Mesothelial cell of epicardium (in vitro differentiated cells): ENCODE measurements at regions not wholly inside any gene's neighbourhood (a gene's known extent, or its start where the extent isn't known, plus 50 kb on each side); places are given as distances from the start of the nearest gene placed in this dataset.
"Not testable (repeated sequence)": the region's sequence is repeated elsewhere in the genome, so short reads cannot be mapped to it uniquely, and the experiment has no call there.

ENCODE experiments used
- DNase-seq, 2 experiments: peaks; one replicate each; pipeline ENCODE4 v3.0.0; 2021; ENCODE audit warnings: low spot score in 2 of 2; ENCODE audit not compliant: unreplicated experiment in 2 of 2
- H3K27ac Mint-ChIP-seq: 2 replicates; pipeline ENCODE4 v1.8.0; 2021; ENCODE audit warnings: mixed read lengths
- H3K27me3 Mint-ChIP-seq: 2 replicates; pipeline ENCODE4 v1.8.0; 2021; ENCODE audit warnings: low read depth, mixed read lengths
- H3K36me3 Mint-ChIP-seq: 2 replicates; pipeline ENCODE4 v1.8.0; 2021; ENCODE audit warnings: mixed read lengths
- H3K4me1 Mint-ChIP-seq: 2 replicates; pipeline ENCODE4 v1.8.0; 2021; ENCODE audit warnings: mixed read lengths
- H3K4me3 Mint-ChIP-seq: 2 replicates; pipeline ENCODE4 v1.8.0; 2021; ENCODE audit warnings: mild to moderate bottlenecking, moderate library complexity, mixed read lengths
- H3K9me3 Mint-ChIP-seq: 2 replicates; pipeline ENCODE4 v1.8.0; 2021; ENCODE audit warnings: mixed read lengths
- TF ChIP-seq, protein P1 (sequence below): fragments of 200-600 bp; sonication (generic); IDR thresholded peaks from one replicate; pipeline ENCODE4 v1.5.0; 2021; ENCODE audit warnings: antibody characterized with exemption; ENCODE audit not compliant: unreplicated experiment

DNA sequence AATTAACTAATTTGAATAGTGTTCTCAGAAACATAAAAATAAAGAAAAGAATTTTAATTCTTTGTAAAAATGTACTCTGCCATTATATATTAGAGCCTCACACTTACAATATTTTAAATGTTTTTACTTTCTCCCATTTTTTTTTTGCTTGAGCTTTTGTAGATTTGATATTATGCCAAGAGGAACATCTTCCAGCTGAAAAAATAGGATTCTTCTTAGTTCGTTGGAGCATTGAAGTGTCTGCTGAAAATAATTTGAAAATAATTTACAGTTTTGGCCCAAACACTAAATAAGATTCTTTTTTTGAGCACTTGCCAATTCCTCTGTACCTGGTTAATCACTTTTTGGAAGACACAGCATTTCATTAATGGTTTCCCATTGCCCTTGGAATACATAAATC lies 175.0 kb upstream of the COL11A1 start:
- H3K9me3 Mint-ChIP-seq = peaks cover 12% of the 10 kb centered on the region
- no peak overlapping the region for H3K4me3 Mint-ChIP-seq
- no peak for DNase-seq
- no peaks in the 10 kb centered on the region for H3K27me3 Mint-ChIP-seq
- peaks cover 16% of the 10 kb centered on the region for H3K4me1 Mint-ChIP-seq
- TF ChIP-seq, protein P1, sequence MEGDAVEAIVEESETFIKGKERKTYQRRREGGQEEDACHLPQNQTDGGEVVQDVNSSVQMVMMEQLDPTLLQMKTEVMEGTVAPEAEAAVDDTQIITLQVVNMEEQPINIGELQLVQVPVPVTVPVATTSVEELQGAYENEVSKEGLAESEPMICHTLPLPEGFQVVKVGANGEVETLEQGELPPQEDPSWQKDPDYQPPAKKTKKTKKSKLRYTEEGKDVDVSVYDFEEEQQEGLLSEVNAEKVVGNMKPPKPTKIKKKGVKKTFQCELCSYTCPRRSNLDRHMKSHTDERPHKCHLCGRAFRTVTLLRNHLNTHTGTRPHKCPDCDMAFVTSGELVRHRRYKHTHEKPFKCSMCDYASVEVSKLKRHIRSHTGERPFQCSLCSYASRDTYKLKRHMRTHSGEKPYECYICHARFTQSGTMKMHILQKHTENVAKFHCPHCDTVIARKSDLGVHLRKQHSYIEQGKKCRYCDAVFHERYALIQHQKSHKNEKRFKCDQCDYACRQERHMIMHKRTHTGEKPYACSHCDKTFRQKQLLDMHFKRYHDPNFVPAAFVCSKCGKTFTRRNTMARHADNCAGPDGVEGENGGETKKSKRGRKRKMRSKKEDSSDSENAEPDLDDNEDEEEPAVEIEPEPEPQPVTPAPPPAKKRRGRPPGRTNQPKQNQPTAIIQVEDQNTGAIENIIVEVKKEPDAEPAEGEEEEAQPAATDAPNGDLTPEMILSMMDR = no peak
- peak overlapping the region; percentile 43 for H3K27ac Mint-ChIP-seq
- no peaks in the 10 kb centered on the region for H3K36me3 Mint-ChIP-seq

DNA sequence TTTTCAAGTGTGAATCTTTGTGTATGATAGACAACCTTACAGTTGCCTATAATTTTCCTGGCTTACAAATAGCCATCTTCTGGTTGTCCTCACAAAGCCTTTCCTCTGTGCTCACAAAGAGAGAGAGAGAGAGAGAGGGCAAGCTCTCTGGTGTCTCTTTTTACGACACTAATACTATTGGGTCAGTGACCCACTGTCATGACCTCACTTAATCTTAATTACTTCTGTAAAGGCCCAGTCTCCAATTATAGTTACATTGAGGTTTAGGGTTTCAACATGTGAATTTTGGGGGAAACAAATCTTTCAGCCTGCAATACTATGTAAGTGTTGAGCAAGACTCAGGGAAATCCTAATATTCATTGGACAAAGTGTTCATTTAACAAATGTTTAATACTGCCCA lies 167.4 kb upstream of the COL11A1 start:
- Mint-ChIP-seq H3K9me3 (peaks cover 13% of the 10 kb centered on the region), H3K27ac (no peak overlapping the region), H3K4me1 (no peaks in the 10 kb centered on the region), H3K36me3 (no peaks in the 10 kb centered on the region), H3K27me3 (no peaks in the 10 kb centered on the region), H3K4me3 (no peak overlapping the region)
- TF ChIP-seq, protein P1 = no peak
- no peak for DNase-seq

DNA sequence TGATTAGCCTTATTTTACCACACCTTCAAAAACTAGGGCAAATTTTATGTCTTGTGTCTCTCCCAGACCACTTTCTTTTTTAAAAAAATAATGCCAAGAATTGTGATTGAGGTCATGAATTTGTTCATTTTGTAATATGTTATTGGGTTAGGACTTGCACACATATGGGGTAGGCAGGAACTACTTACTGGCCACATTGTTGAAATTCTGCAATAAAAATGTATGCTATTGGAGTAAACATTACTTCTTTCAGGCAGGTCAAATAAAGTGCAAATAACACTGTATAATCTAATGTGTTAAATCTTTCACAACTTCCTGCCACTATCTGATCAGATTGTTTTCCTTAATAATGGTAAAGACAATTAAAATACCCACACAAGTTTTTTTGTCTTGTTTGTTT lies 166.6 kb upstream of the COL11A1 start:
- H3K4me1 Mint-ChIP-seq = no peaks in the 10 kb centered on the region

DNA sequence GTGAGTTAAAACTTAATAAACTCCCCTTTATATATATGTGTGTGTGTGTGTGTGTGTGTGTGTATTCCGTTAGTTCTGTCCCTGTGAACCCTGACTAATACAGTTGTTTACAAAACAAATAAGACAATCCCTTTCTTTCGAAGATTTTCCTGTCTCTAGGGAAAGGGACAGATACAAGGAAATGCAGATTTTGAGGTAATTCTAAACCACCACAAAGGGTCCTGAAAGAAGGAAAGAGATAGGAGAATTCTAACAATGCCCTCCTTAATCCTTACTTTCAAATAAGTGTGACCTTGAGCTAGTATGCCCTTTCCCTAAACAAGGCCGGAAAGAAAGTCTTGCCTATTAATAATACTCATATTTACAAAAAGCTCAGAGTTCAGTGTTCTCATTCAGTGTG lies 164.8 kb upstream of the COL11A1 start:
- H3K4me3 Mint-ChIP-seq = no peak overlapping the region
- peaks cover 6% of the 10 kb centered on the region for H3K9me3 Mint-ChIP-seq
- no peaks in the 10 kb centered on the region for H3K4me1 Mint-ChIP-seq
- no peaks in the 10 kb centered on the region for H3K36me3 Mint-ChIP-seq
- no peak for DNase-seq
- no peaks in the 10 kb centered on the region for H3K27me3 Mint-ChIP-seq
- H3K27ac Mint-ChIP-seq = no peak overlapping the region
- TF ChIP-seq, protein P1 = no peak

More for the DNA sequence above, 166.6 kb upstream of the COL11A1 start:
- H3K4me3 Mint-ChIP-seq = no peak overlapping the region
- no peak overlapping the region for H3K27ac Mint-ChIP-seq
- no peak for DNase-seq
- TF ChIP-seq, protein P1 = no peak
- H3K27me3 Mint-ChIP-seq = no peaks in the 10 kb centered on the region
- H3K36me3 Mint-ChIP-seq = no peaks in the 10 kb centered on the region
- H3K9me3 Mint-ChIP-seq = peaks cover 7% of the 10 kb centered on the region

DNA sequence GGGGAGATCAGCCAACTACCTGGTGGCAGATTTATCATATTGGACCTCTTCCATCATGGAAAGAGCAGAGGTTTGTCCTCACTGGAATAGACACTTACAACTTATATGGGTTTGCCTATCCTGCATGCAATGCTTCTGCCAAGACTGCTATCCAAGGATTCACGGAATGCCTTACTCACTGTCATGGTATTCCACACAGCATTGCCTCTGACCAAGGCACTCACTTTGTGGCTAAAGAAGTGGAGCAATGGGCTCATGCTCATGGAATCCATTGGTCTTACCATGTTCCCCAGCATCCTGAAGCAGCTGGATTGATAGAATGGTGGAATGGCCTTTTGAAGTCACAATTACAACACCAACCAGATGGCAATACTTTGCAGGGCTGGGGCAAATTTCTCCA lies 163.1 kb upstream of the COL11A1 start:
- not testable (repeated sequence) for DNase-seq, H3K27me3 Mint-ChIP-seq, H3K27ac Mint-ChIP-seq, H3K9me3 Mint-ChIP-seq, H3K36me3 Mint-ChIP-seq, H3K4me3 Mint-ChIP-seq, H3K4me1 Mint-ChIP-seq

DNA sequence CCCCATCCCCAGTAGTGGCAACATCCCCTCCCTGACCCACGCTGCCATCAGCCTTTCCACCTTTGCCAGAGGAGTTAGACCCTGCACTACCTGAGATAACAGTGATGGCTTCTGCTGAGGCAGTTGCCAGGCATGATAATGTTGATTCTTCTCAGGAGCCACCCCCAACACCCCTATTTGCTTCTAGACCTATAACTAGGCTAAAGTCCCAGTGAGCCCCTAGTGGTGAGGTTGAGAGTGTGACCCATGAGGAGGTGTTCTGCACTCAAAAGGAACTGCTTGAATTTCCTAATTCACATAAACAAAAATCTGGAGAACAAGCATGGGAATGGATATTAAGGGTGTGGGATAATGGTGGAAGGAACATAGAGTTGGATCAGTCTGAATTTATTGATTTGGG lies 159.6 kb upstream of the COL11A1 start:
- TF ChIP-seq, protein P1 = no peak
- Mint-ChIP-seq H3K36me3 (no peaks in the 10 kb centered on the region), H3K27ac (no peak overlapping the region), H3K27me3 (no peaks in the 10 kb centered on the region), H3K9me3 (peaks cover 6% of the 10 kb centered on the region), H3K4me1 (peaks cover 12% of the 10 kb centered on the region), H3K4me3 (no peak overlapping the region)
- no peak for DNase-seq
